Body of pancreas (tissue), 4 donors: ENCODE measurements at regions not wholly inside any gene's neighbourhood (a gene's known extent, or its start where the extent isn't known, plus 50 kb on each side); places are given as distances from the start of the nearest gene placed in this dataset.

ENCODE experiments used
- ATAC-seq: fragments of 150-250 bp; one replicate; pipeline ENCODE4 v1.9.1; 2016
- DNase-seq, 4 donors: peaks; one replicate each; pipeline ENCODE4 v3.0.0-alpha.2; 2019
- H3K27ac ChIP-seq, 4 donors: fragments of 200-600 bp; sonication (generic); 1 replicate in 3 of 4; 2 replicates in 1 of 4; pipeline versions ENCODE4 v1.5.1 to v1.6.1; 2016 to 2019; ENCODE audit warnings: mild to moderate bottlenecking in 1 of 4, mixed read lengths in 1 of 4, moderate library complexity in 1 of 4
- H3K27me3 ChIP-seq, 2 donors: fragments of 200-600 bp; sonication (generic); one replicate each; pipeline ENCODE4 v1.6.0; 2016; ENCODE audit warnings: mild to moderate bottlenecking in 1 of 2
- H3K36me3 ChIP-seq, 2 donors: fragments of 200-600 bp; sonication (generic); replicated peaks in 1 of 2; 2 replicates each; pipeline ENCODE4 v1.5.1; 2016; ENCODE audit warnings: low read depth in 2 of 2; ENCODE audit not compliant: insufficient read depth in 1 of 2
- H3K4me1 ChIP-seq: fragments of 200-600 bp; sonication (generic); one replicate; pipeline ENCODE4 v1.6.0; 2016
- H3K4me3 ChIP-seq, 2 donors: fragments of 200-600 bp; sonication (generic); 1 replicate in 1 of 2; 2 replicates in 1 of 2; pipeline ENCODE4 v1.5.1; 2016 to 2019
- H3K9me3 ChIP-seq, 3 donors: fragments of 200-600 bp; sonication (generic); 1 replicate in 2 of 3; 2 replicates in 1 of 3; pipeline ENCODE4 v1.5.1; 2016
- POLR2A ChIP-seq, 3 donors: fragments of 450-650 bp; IDR thresholded peaks; one replicate each; pipeline ENCODE4 v1.6.1; 2016; ENCODE audit warnings: antibody characterized with exemption in 3 of 3, mild to moderate bottlenecking in 2 of 3
- WGBS, 2 donors: methylation state at CpG; one replicate each; pipeline ENCODE4 v1.1.5; 2017; 5-methylcytosine and 5-hydroxymethylcytosine counted together
- intact Hi-C: fragments of 100-400 bp; cut with DNase I; formaldehyde crosslinking; loops from one replicate; pipeline ENCODE4 v1.15.1; 2023
- TF ChIP-seq, protein P1 (sequence below), 7 experiments: fragments of 450-650 bp in 4 of 7; fragments of 200-600 bp in 3 of 7; sonication (generic) in 3 of 7; IDR thresholded peaks; one replicate each; pipeline ENCODE4 v1.5.1; 2016 to 2019; ENCODE audit warnings: antibody characterized with exemption in 7 of 7

GRCh38 chr12:124704619-124705018, 137.2 kb upstream of the NCOR2 start:
- no peak overlapping the region for H3K4me3 ChIP-seq
- ATAC-seq: no peak
- no peaks in the 10 kb centered on the region for H3K36me3 ChIP-seq
- DNase-seq: no peak
- no peaks in the 10 kb centered on the region for H3K9me3 ChIP-seq
- no peaks in the 10 kb centered on the region for H3K27me3 ChIP-seq
- intact Hi-C loops: no loop called here
- H3K4me1 ChIP-seq: peaks cover 15% of the 10 kb centered on the region
- no peak overlapping the region for H3K27ac ChIP-seq
- 91 to 92% methylated on average over 13 of the region's 13 CpGs for WGBS, 2 donors
- TF ChIP-seq POLR2A (IDR thresholded peaks at IDR 0.05): no peak
- TF ChIP-seq, protein P1, sequence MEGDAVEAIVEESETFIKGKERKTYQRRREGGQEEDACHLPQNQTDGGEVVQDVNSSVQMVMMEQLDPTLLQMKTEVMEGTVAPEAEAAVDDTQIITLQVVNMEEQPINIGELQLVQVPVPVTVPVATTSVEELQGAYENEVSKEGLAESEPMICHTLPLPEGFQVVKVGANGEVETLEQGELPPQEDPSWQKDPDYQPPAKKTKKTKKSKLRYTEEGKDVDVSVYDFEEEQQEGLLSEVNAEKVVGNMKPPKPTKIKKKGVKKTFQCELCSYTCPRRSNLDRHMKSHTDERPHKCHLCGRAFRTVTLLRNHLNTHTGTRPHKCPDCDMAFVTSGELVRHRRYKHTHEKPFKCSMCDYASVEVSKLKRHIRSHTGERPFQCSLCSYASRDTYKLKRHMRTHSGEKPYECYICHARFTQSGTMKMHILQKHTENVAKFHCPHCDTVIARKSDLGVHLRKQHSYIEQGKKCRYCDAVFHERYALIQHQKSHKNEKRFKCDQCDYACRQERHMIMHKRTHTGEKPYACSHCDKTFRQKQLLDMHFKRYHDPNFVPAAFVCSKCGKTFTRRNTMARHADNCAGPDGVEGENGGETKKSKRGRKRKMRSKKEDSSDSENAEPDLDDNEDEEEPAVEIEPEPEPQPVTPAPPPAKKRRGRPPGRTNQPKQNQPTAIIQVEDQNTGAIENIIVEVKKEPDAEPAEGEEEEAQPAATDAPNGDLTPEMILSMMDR (IDR thresholded peaks at IDR 0.05): no peak

DNA sequence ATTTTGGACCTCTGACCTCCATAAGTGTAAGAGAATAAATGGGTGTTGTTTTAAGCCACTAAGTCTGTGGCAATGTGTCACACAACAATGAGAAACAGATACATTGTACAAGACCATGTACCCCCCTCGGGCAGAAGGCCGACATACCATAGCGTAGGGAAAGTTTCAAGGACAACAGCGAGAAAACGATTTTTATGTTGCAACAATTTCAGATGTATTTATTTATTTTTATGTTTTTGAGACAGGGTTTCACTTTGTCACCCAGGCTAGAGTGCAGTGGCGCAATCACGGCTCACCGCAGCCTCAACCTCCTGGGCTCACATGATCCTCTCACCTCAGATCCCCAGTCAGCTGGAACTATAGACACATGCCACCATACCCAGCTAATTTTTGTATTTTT, 136.4 kb upstream of the NCOR2 start:
- H3K4me3 ChIP-seq: no peak overlapping the region
- intact Hi-C loops: no loop called here
- H3K4me1 ChIP-seq: peaks cover 23% of the 10 kb centered on the region
- no peaks in the 10 kb centered on the region for H3K36me3 ChIP-seq
- no peaks in the 10 kb centered on the region for H3K9me3 ChIP-seq
- no peak for DNase-seq
- ATAC-seq: no peak
- no peak for TF ChIP-seq POLR2A (IDR thresholded peaks at IDR 0.05)
- TF ChIP-seq, protein P1 (IDR thresholded peaks at IDR 0.05): no peak
- H3K27ac ChIP-seq: no peak overlapping the region
- H3K27me3 ChIP-seq: no peaks in the 10 kb centered on the region
- WGBS, 2 donors: 68 to 86% methylated on average over 8 of the region's 8 CpGs

- Histone ChIP-seq H3K4me1 (peaks cover 32% of the 10 kb centered on the region), H3K27me3 (no peaks in the 10 kb centered on the region), H3K36me3 (no peaks in the 10 kb centered on the region), H3K9me3 (no peaks in the 10 kb centered on the region), H3K4me3 (no peak overlapping the region), H3K27ac (no peak overlapping the region)
- ATAC-seq (no peak), DNase-seq (no peak)
- intact Hi-C loops: no loop called here
- 84 to 100% methylated on average over 1 of the region's 1 CpG for WGBS, 2 donors
- TF ChIP-seq, protein P1 (IDR thresholded peaks at IDR 0.05): no peak
- TF ChIP-seq POLR2A (IDR thresholded peaks at IDR 0.05): no peak
Observed at GRCh38 chr12:124702736-124703135, 135.3 kb upstream of the NCOR2 start.

GRCh38 chr12:124700810-124701592, 133.6 kb upstream of the NCOR2 start:
- peaks cover 36% of the 10 kb centered on the region for H3K4me1 ChIP-seq
- H3K4me3 ChIP-seq: no peak overlapping the region
- H3K9me3 ChIP-seq: no peaks in the 10 kb centered on the region
- H3K27me3 ChIP-seq: no peaks in the 10 kb centered on the region
- 73% methylated on average over 10 to 17 of the region's 17 CpGs for WGBS, 2 donors
- TF ChIP-seq, protein P1 (IDR thresholded peaks at IDR 0.05): peak in 1 of 7 experiments; percentile 8
- peak; percentile 13 to 20 (median 14) for TF ChIP-seq POLR2A (IDR thresholded peaks at IDR 0.05)
- peak in 3 of 4 donors; percentile 23 to 64 (median 54) for DNase-seq
- peak overlapping the region in 3 of 4 donors; percentile 31 to 53 (median 50) for H3K27ac ChIP-seq
- intact Hi-C loops: no loop called here
- peak; percentile 76 for ATAC-seq
- no peaks in the 10 kb centered on the region for H3K36me3 ChIP-seq

- DNase-seq (no peak), ATAC-seq (no peak)
- TF ChIP-seq, protein P1 (IDR thresholded peaks at IDR 0.05): no peak
- TF ChIP-seq POLR2A (IDR thresholded peaks at IDR 0.05): no peak
- H3K9me3 ChIP-seq: no peaks in the 10 kb centered on the region
- intact Hi-C loops: no loop called here
- H3K4me3 ChIP-seq: no peak overlapping the region
- peaks cover 36% of the 10 kb centered on the region for H3K4me1 ChIP-seq
- no peaks in the 10 kb centered on the region for H3K36me3 ChIP-seq
- no peak overlapping the region for H3K27ac ChIP-seq
- H3K27me3 ChIP-seq: no peaks in the 10 kb centered on the region
- 67 to 68% methylated on average over 14 of the region's 14 CpGs for WGBS, 2 donors
Observed at GRCh38 chr12:124699909-124700308, 132.5 kb upstream of the NCOR2 start.
